SK-N-SH (cell line): ENCODE measurements at regions not wholly inside any gene's neighbourhood (a gene's known extent, or its start where the extent isn't known, plus 50 kb on each side); places are given as distances from the start of the nearest gene placed in this dataset.

Experiments used
- CTCF ChIA-PET: fragments of 300-600, 350-600 bp; formaldehyde crosslinking; extraction: SDS; loops from one replicate; lab custom pipeline; 2021; lab: Yijun Ruan, JAX
- POLR2A ChIA-PET: fragments of 350-600 bp; sonication (Branson Sonifier 250); formaldehyde crosslinking; extraction: SDS; loops from one replicate; lab custom pipeline; 2020; ENCODE audit warnings: antibody characterized with exemption, inconsistent platforms; lab: Yijun Ruan, JAX
- DNase-seq: peaks from one replicate; pipeline ENCODE4 v3.0.0; 2012
- H2AFZ ChIP-seq: fragments of 200-600 bp; sonication (generic); 2 replicates; pipeline ENCODE4 v1.8.1; 2016; ENCODE audit warnings: antibody characterized with exemption, mild to moderate bottlenecking, low read depth
- H3F3A ChIP-seq: fragments of 200-600 bp; sonication (generic); replicated peaks from 2 replicates; pipeline ENCODE3; 2016; ENCODE audit warnings: antibody characterized with exemption, mild to moderate bottlenecking; ENCODE audit not compliant: insufficient read depth
- H3K27ac ChIP-seq, 2 experiments: fragments of 200-500 bp in 1 of 2; fragments of 200-600 bp in 1 of 2; sonication (Bioruptor generic) in 1 of 2; sonication (generic), shearing (Covaris generic) in 1 of 2; 2 replicates each; pipeline versions ENCODE4 v1.5.1 to v1.6.1; 2014 to 2016; ENCODE audit warnings: low read depth in 2 of 2, inconsistent platforms in 1 of 2, low read length in 1 of 2, mild to moderate bottlenecking in 1 of 2, mixed read lengths in 1 of 2
- H3K27me3 ChIP-seq: fragments of 200-600 bp; sonication (generic), shearing (Covaris generic); 2 replicates; pipeline ENCODE4 v1.6.1; 2016; ENCODE audit warnings: mixed run types; ENCODE audit not compliant: insufficient read depth
- H3K36me3 ChIP-seq, 2 experiments: fragments of 200-500 bp in 1 of 2; fragments of 200-600 bp in 1 of 2; sonication (Bioruptor generic) in 1 of 2; sonication (generic) in 1 of 2; replicated peaks in 1 of 2; 2 replicates each; pipeline versions ENCODE3 to v1.5.1; 2014 to 2016; ENCODE audit warnings: low read length in 1 of 2, mild to moderate bottlenecking in 1 of 2; ENCODE audit not compliant: insufficient read depth in 2 of 2, control insufficient read depth in 1 of 2
- H3K4me1 ChIP-seq, 2 experiments: fragments of 200-500 bp in 1 of 2; fragments of 200-600 bp in 1 of 2; sonication (Bioruptor generic) in 1 of 2; sonication (generic), shearing (Covaris generic) in 1 of 2; 2 replicates each; pipeline versions ENCODE4 v1.5.1 to v1.6.1; 2014 to 2016; ENCODE audit warnings: low read depth in 1 of 2, low read length in 1 of 2, mixed run types in 1 of 2; ENCODE audit not compliant: insufficient read depth in 2 of 2, control insufficient read depth in 1 of 2
- H3K4me2 ChIP-seq: fragments of 200-600 bp; sonication (generic), shearing (Covaris generic); 2 replicates; pipeline ENCODE4 v1.6.1; 2017; ENCODE audit warnings: mixed run types
- H3K4me3 ChIP-seq, 2 experiments: fragments of 200-500 bp in 1 of 2; fragments of 200-600 bp in 1 of 2; sonication (Bioruptor generic) in 1 of 2; sonication (generic), shearing (Covaris generic) in 1 of 2; 2 replicates each; pipeline versions ENCODE4 v1.5.1 to v1.8.1; 2014 to 2016; ENCODE audit warnings: low read depth in 2 of 2, inconsistent platforms in 1 of 2, low read length in 1 of 2, mild to moderate bottlenecking in 1 of 2, mixed read lengths in 1 of 2, moderate library complexity in 1 of 2
- H3K79me2 ChIP-seq: fragments of 200-600 bp; sonication (generic); 2 replicates; pipeline ENCODE4 v1.8.1; 2017; ENCODE audit warnings: mild to moderate bottlenecking; ENCODE audit not compliant: insufficient read depth
- H3K9ac ChIP-seq: fragments of 200-600 bp; sonication (generic); 2 replicates; pipeline ENCODE4 v1.6.1; 2017; ENCODE audit warnings: mixed run types
- H3K9me2 ChIP-seq: fragments of 200-600 bp; sonication (generic); 2 replicates; pipeline ENCODE4 v1.6.1; 2017; ENCODE audit warnings: mixed run types
- H3K9me3 ChIP-seq: fragments of 200-600 bp; sonication (generic); 2 replicates; pipeline ENCODE4 v1.6.1; 2017; ENCODE audit warnings: mixed run types, mild to moderate bottlenecking, moderate library complexity
- H4K20me1 ChIP-seq: fragments of 200-600 bp; sonication (generic); 2 replicates; pipeline ENCODE4 v1.6.1; 2017; ENCODE audit warnings: mild to moderate bottlenecking, mixed run types; ENCODE audit not compliant: insufficient read depth
- EP300 ChIP-seq, 2 experiments: IDR thresholded peaks; 2 replicates each; pipeline versions ENCODE4 v1.4.0 to v1.6.1; 2012; ENCODE audit warnings: borderline replicate concordance in 1 of 2, low read depth in 1 of 2, low read length in 1 of 2
- FOXJ3 ChIP-seq: sonication (generic); formaldehyde crosslinking; IDR thresholded peaks from 2 replicates; pipeline ENCODE4 v1.5.1; 2020; ENCODE audit warnings: mild to moderate bottlenecking, missing genetic modification reagents
- FOXM1 ChIP-seq: IDR thresholded peaks from 2 replicates; pipeline ENCODE4 v1.4.0; 2012; ENCODE audit warnings: low read depth, mild to moderate bottlenecking
- GATA2 ChIP-seq: sonication (generic); formaldehyde crosslinking; IDR thresholded peaks from 2 replicates; pipeline ENCODE4 v1.5.0; 2020; ENCODE audit warnings: mild to moderate bottlenecking, missing genetic modification reagents
- JUND ChIP-seq: IDR thresholded peaks from 2 replicates; pipeline ENCODE4 v1.4.0; 2012
- PBX3 ChIP-seq: IDR thresholded peaks from 2 replicates; pipeline ENCODE4; 2012
- RFX5 ChIP-seq: IDR thresholded peaks from 2 replicates; pipeline ENCODE4 v1.6.1; 2012; ENCODE audit warnings: mild to moderate bottlenecking, improper control_type of control experiment, low read length
- RXRA ChIP-seq: IDR thresholded peaks from 2 replicates; pipeline ENCODE4 v1.4.0; 2012; ENCODE audit warnings: low read depth, mild to moderate bottlenecking, borderline replicate concordance
- SIN3A ChIP-seq: IDR thresholded peaks from 2 replicates; pipeline ENCODE4 v1.6.1; 2012; ENCODE audit warnings: low read depth, mild to moderate bottlenecking, low read length, moderate library complexity, borderline replicate concordance
- TCF12 ChIP-seq: IDR thresholded peaks from 2 replicates; pipeline ENCODE4 v1.4.0; 2012
- WGBS: methylation state at CpG from one replicate; pipeline ENCODE4 v1.1.6; 2017; ENCODE audit warnings: low lambda C conversion rate; 5-methylcytosine and 5-hydroxymethylcytosine counted together
- TF ChIP-seq, protein P1 (sequence below): IDR thresholded peaks from 2 replicates; pipeline ENCODE4 v1.4.0; 2012; ENCODE audit warnings: low read depth, borderline replicate concordance
- TF ChIP-seq, protein P2 (sequence below): IDR thresholded peaks from 2 replicates; pipeline ENCODE4 v1.6.1; 2012; ENCODE audit warnings: mild to moderate bottlenecking, low read depth, low read length, moderate library complexity

- TF ChIP-seq SIN3A: no peak
- TF ChIP-seq, protein P1, sequence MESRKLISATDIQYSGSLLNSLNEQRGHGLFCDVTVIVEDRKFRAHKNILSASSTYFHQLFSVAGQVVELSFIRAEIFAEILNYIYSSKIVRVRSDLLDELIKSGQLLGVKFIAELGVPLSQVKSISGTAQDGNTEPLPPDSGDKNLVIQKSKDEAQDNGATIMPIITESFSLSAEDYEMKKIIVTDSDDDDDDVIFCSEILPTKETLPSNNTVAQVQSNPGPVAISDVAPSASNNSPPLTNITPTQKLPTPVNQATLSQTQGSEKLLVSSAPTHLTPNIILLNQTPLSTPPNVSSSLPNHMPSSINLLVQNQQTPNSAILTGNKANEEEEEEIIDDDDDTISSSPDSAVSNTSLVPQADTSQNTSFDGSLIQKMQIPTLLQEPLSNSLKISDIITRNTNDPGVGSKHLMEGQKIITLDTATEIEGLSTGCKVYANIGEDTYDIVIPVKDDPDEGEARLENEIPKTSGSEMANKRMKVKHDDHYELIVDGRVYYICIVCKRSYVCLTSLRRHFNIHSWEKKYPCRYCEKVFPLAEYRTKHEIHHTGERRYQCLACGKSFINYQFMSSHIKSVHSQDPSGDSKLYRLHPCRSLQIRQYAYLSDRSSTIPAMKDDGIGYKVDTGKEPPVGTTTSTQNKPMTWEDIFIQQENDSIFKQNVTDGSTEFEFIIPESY: no peak
Measured at GRCh38 chr12:83326666-83327065, 640.0 kb downstream of the TMTC2 start (continued).

GRCh38 chr12:83323866-83324265 is 637.2 kb downstream of the TMTC2 start:
- H3K27me3 ChIP-seq: no peaks in the 10 kb centered on the region
- no peaks in the 10 kb centered on the region for H3K79me2 ChIP-seq
- H3K27ac ChIP-seq: peak overlapping the region in 1 of 2 experiments; percentile 39; a peak in 1 of 4 replicates
- peak; percentile 4 for DNase-seq
- 0% methylated on average over 1 of the region's 1 CpG for WGBS
- H3K4me3 ChIP-seq: no peak overlapping the region
- H3K9me3 ChIP-seq: no peaks in the 10 kb centered on the region
- H3K36me3 ChIP-seq: no peaks in the 10 kb centered on the region
- no peaks in the 10 kb centered on the region for H3K9me2 ChIP-seq
- H4K20me1 ChIP-seq: no peaks in the 10 kb centered on the region
- no peak overlapping the region for H3K4me2 ChIP-seq
- CTCF ChIA-PET: no interaction called here
- H3K4me1 ChIP-seq: peaks cover 0 to 6% of the 10 kb centered on the region in 2 experiments; a peak in 1 of 4 replicates
- TF ChIP-seq GATA2 (0 out of 2 replicates have a peak, but pooled peaks have one; percentile 28), RXRA (no peak), RFX5 (no peak)
- POLR2A ChIA-PET: no interaction called here
- no peak overlapping the region for H3K9ac ChIP-seq
- no peak overlapping the region for H2AFZ ChIP-seq
- no peaks in the 10 kb centered on the region for H3F3A ChIP-seq

DNA sequence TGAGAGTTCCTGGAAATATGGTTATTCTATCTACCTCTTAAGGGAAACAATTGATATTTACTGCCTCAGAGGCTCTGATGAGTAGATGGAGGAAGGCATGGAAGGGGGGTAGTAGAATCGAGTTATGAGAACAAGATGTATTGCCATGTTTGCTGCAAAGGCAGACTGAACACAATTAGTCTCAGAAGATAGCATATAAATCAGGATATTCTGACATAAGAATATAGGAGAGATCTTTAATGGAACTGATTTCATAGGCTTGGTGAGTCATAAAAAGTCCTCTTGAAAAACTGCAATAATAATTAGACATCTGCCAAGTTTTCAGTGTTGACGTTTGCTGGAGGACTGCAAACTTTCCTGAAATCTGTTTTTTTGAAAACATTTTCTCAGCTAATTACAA is 636.1 kb downstream of the TMTC2 start:
- no peaks in the 10 kb centered on the region for H3K36me3 ChIP-seq
- H3K27ac ChIP-seq: peak overlapping the region in 1 of 2 experiments; percentile 44; a peak in 2 of 4 replicates
- H3K9me3 ChIP-seq: no peaks in the 10 kb centered on the region
- ChIA-PET POLR2A (no interaction called here), CTCF (no interaction called here)
- H3K9ac ChIP-seq: no peak overlapping the region
- no peak overlapping the region for H3K4me2 ChIP-seq
- no peak overlapping the region for H3K4me3 ChIP-seq
- H3K9me2 ChIP-seq: no peaks in the 10 kb centered on the region
- H4K20me1 ChIP-seq: no peaks in the 10 kb centered on the region
- H3F3A ChIP-seq: peaks cover 3% of the 10 kb centered on the region
- H3K79me2 ChIP-seq: no peaks in the 10 kb centered on the region
- H3K27me3 ChIP-seq: no peaks in the 10 kb centered on the region
- DNase-seq: no peak
- WGBS: 10% methylated on average over 2 of the region's 2 CpGs
- peak; percentile 69 for TF ChIP-seq PBX3
- peak; percentile 24 to 68; a peak in 3 of 4 replicates for TF ChIP-seq EP300 (IDR thresholded peaks at IDR 0.05; ENCODE audit: borderline replicate concordance in 1 of 2, low read depth in 1 of 2, low read length in 1 of 2)
- peak; percentile 49; the same call in 1 of the 2 replicates for TF ChIP-seq TCF12
- TF ChIP-seq FOXJ3: no peak
- TF ChIP-seq, protein P2, sequence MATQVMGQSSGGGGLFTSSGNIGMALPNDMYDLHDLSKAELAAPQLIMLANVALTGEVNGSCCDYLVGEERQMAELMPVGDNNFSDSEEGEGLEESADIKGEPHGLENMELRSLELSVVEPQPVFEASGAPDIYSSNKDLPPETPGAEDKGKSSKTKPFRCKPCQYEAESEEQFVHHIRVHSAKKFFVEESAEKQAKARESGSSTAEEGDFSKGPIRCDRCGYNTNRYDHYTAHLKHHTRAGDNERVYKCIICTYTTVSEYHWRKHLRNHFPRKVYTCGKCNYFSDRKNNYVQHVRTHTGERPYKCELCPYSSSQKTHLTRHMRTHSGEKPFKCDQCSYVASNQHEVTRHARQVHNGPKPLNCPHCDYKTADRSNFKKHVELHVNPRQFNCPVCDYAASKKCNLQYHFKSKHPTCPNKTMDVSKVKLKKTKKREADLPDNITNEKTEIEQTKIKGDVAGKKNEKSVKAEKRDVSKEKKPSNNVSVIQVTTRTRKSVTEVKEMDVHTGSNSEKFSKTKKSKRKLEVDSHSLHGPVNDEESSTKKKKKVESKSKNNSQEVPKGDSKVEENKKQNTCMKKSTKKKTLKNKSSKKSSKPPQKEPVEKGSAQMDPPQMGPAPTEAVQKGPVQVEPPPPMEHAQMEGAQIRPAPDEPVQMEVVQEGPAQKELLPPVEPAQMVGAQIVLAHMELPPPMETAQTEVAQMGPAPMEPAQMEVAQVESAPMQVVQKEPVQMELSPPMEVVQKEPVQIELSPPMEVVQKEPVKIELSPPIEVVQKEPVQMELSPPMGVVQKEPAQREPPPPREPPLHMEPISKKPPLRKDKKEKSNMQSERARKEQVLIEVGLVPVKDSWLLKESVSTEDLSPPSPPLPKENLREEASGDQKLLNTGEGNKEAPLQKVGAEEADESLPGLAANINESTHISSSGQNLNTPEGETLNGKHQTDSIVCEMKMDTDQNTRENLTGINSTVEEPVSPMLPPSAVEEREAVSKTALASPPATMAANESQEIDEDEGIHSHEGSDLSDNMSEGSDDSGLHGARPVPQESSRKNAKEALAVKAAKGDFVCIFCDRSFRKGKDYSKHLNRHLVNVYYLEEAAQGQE: no peak
- peak; percentile 21; the same call in 1 of the 2 replicates for TF ChIP-seq JUND
- peak; percentile 27; the same call in 1 of the 2 replicates for TF ChIP-seq FOXM1
- TF ChIP-seq, all 33 proteins: peak for 5
- Histone ChIP-seq H2AFZ (no peak overlapping the region), H3K4me1 (peaks cover 0 to 6% of the 10 kb centered on the region in 2 experiments; a peak in 1 of 4 replicates)
